ENCODE measurements at regions not wholly inside any gene's neighbourhood (a gene's known extent, or its start where the extent isn't known, plus 50 kb on each side); places are given as distances from the start of the nearest gene placed in this dataset.

DNA sequence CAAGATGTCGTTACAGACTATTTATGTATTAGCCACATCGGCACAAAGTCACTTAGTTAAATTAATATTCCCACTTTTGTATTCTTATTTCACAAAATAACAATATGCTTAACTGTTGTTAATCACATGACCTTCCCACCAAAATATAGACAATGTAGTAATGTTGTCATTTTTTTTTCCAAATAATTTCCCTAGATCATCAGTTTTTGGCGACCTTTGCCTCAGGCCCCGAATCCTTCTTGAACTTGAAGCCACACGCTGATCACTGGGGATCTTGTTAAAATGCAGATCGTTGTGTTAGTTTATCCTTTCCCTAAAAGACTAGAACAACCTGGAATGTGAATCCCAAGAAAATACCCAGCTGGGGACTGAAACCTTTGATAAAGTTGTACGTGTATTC is 497.6 kb downstream of the SUCLG1 start:
- no peak overlapping the region for H3K9ac ChIP-seq (ENCODE audit: low read length in 3 of 3)
- no peaks in the 10 kb centered on the region for H3K36me3 ChIP-seq (ENCODE audit: control insufficient read depth in 2 of 3, insufficient read depth in 3 of 3, low read length in 3 of 3)
- no peaks in the 10 kb centered on the region for H3K27me3 ChIP-seq (ENCODE audit: control insufficient read depth, insufficient read depth, low read length)
- DNase-seq, result no peak
- no peak overlapping the region for H3K4me3 ChIP-seq (ENCODE audit: low read length in 3 of 3)
- intact Hi-C loops (cut with DNase I), result no loop called here
- no peaks in the 10 kb centered on the region for H3K4me1 ChIP-seq (ENCODE audit: control insufficient read depth in 2 of 3, insufficient read depth in 2 of 3, low read depth in 1 of 3, low read length in 3 of 3)
- FAIRE-seq, result no peak
- H3K9me3 ChIP-seq (ENCODE audit: control insufficient read depth in 2 of 3, insufficient read depth in 1 of 3, low read length in 3 of 3), result no peaks in the 10 kb centered on the region
- H3K27ac ChIP-seq (ENCODE audit: low read depth in 2 of 2, low read length in 2 of 2), result no peak overlapping the region
- TF ChIP-seq, protein P1, sequence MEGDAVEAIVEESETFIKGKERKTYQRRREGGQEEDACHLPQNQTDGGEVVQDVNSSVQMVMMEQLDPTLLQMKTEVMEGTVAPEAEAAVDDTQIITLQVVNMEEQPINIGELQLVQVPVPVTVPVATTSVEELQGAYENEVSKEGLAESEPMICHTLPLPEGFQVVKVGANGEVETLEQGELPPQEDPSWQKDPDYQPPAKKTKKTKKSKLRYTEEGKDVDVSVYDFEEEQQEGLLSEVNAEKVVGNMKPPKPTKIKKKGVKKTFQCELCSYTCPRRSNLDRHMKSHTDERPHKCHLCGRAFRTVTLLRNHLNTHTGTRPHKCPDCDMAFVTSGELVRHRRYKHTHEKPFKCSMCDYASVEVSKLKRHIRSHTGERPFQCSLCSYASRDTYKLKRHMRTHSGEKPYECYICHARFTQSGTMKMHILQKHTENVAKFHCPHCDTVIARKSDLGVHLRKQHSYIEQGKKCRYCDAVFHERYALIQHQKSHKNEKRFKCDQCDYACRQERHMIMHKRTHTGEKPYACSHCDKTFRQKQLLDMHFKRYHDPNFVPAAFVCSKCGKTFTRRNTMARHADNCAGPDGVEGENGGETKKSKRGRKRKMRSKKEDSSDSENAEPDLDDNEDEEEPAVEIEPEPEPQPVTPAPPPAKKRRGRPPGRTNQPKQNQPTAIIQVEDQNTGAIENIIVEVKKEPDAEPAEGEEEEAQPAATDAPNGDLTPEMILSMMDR (IDR thresholded peaks at IDR 0.05; ENCODE audit: borderline replicate concordance, extremely low read depth, insufficient read depth), result no peak

- Histone ChIP-seq H3K9ac (ENCODE audit: low read length in 3 of 3) (no peak overlapping the region), H3K27me3 (ENCODE audit: control insufficient read depth, insufficient read depth, low read length) (no peaks in the 10 kb centered on the region), H3K36me3 (ENCODE audit: control insufficient read depth in 2 of 3, insufficient read depth in 3 of 3, low read length in 3 of 3) (no peaks in the 10 kb centered on the region), H3K4me3 (ENCODE audit: low read length in 3 of 3) (no peak overlapping the region), H3K27ac (ENCODE audit: low read depth in 2 of 2, low read length in 2 of 2) (no peak overlapping the region), H3K9me3 (ENCODE audit: control insufficient read depth in 2 of 3, insufficient read depth in 1 of 3, low read length in 3 of 3) (no peaks in the 10 kb centered on the region), H3K4me1 (ENCODE audit: control insufficient read depth in 2 of 3, insufficient read depth in 2 of 3, low read depth in 1 of 3, low read length in 3 of 3) (no peaks in the 10 kb centered on the region)
- intact Hi-C loops (cut with DNase I), result no loop called here
- FAIRE-seq, result no peak
- no peak for DNase-seq
- TF ChIP-seq, protein P1 (IDR thresholded peaks at IDR 0.05; ENCODE audit: borderline replicate concordance, extremely low read depth, insufficient read depth), result no peak
Measured at GRCh38 chr2:83960371-83960770, 498.7 kb downstream of the SUCLG1 start.

DNA sequence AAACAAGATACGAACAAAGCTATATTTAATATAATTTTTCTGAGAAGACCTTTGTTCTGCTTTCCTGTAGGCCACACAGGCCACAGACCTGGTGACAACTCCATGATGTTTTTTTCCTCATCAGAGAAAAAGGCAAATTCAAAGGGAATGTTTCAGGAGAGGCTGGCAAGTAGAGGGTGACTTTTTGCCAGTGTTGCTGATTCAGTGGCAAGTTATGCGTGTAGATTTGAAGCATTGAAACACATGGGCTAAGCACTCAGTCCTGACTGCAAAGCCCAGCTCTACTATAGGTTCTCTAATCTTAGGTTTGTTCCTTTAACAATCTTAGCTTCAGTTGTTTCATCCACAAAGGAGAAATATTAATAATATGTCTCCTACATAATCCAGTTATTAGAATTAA is 499.8 kb downstream of the SUCLG1 start:
- TF ChIP-seq, protein P1 (IDR thresholded peaks at IDR 0.05; ENCODE audit: borderline replicate concordance, extremely low read depth, insufficient read depth), result no peak
- Histone ChIP-seq H3K36me3 (ENCODE audit: control insufficient read depth in 2 of 3, insufficient read depth in 3 of 3, low read length in 3 of 3) (no peaks in the 10 kb centered on the region), H3K4me1 (ENCODE audit: control insufficient read depth in 2 of 3, insufficient read depth in 2 of 3, low read depth in 1 of 3, low read length in 3 of 3) (no peaks in the 10 kb centered on the region), H3K27me3 (ENCODE audit: control insufficient read depth, insufficient read depth, low read length) (no peaks in the 10 kb centered on the region), H3K9ac (ENCODE audit: low read length in 3 of 3) (no peak overlapping the region), H3K9me3 (ENCODE audit: control insufficient read depth in 2 of 3, insufficient read depth in 1 of 3, low read length in 3 of 3) (no peaks in the 10 kb centered on the region), H3K27ac (ENCODE audit: low read depth in 2 of 2, low read length in 2 of 2) (no peak overlapping the region), H3K4me3 (ENCODE audit: low read length in 3 of 3) (no peak overlapping the region)
- intact Hi-C loops (cut with DNase I), result no loop called here
- DNase-seq (no peak), FAIRE-seq (no peak)

DNA sequence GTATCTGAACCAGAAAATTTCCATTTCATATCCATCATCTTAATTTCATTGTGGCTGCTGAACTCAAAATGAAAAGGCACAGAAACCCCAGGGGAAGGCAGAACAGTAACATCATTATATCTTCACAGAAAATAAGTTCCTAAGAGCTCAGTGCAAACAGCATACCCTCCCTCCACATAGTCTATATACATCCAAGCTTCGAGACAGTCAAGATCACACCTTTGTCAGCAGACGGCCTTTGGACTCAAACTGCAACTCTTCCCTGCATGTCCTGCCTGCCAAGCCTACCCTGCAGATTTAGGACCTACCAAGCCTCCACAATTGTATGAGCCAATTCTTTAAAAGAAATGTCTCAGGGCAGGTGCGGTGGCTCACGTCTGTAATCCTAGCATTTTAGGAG is 502.1 kb downstream of the SUCLG1 start:
- Histone ChIP-seq H3K9me3 (ENCODE audit: control insufficient read depth in 2 of 3, insufficient read depth in 1 of 3, low read length in 3 of 3) (no peaks in the 10 kb centered on the region), H3K4me3 (ENCODE audit: low read length in 3 of 3) (no peak overlapping the region), H3K27me3 (ENCODE audit: control insufficient read depth, insufficient read depth, low read length) (no peaks in the 10 kb centered on the region), H3K27ac (ENCODE audit: low read depth in 2 of 2, low read length in 2 of 2) (no peak overlapping the region), H3K36me3 (ENCODE audit: control insufficient read depth in 2 of 3, insufficient read depth in 3 of 3, low read length in 3 of 3) (no peaks in the 10 kb centered on the region), H3K4me1 (ENCODE audit: control insufficient read depth in 2 of 3, insufficient read depth in 2 of 3, low read depth in 1 of 3, low read length in 3 of 3) (no peaks in the 10 kb centered on the region), H3K9ac (ENCODE audit: low read length in 3 of 3) (no peak overlapping the region)
- DNase-seq (no peak), FAIRE-seq (no peak)
- TF ChIP-seq, protein P1 (IDR thresholded peaks at IDR 0.05; ENCODE audit: borderline replicate concordance, extremely low read depth, insufficient read depth), result no peak
- intact Hi-C loops (cut with DNase I), result no loop called here
